Keratinocyte (primary cell): ENCODE measurements at regions not wholly inside any gene's neighbourhood (a gene's known extent, or its start where the extent isn't known, plus 50 kb on each side); places are given as distances from the start of the nearest gene placed in this dataset.

Source experiments
- DNase-seq: peaks from one replicate; pipeline ENCODE4 v3.0.0-alpha.2; 2011; ENCODE audit warnings: low read depth, missing footprints, low spot score
- FAIRE-seq: peaks from 2 replicates; lab custom pipeline; 2011; peaks lifted over from hg19 to GRCh38; lab: Jason Lieb, UNC
- H2AFZ ChIP-seq: 2 replicates; pipeline ENCODE4 v1.6.0; 2012; ENCODE audit warnings: low read length, control low read depth, inconsistent platforms; ENCODE audit not compliant: control insufficient read depth
- H3K27ac ChIP-seq: 2 replicates; pipeline ENCODE4 v1.5.1; 2011; ENCODE audit warnings: low read length; ENCODE audit not compliant: control insufficient read depth, insufficient read depth
- H3K27me3 ChIP-seq: 3 replicates; pipeline ENCODE4 v1.6.0; 2011; ENCODE audit warnings: low read length; ENCODE audit not compliant: control insufficient read depth, insufficient read depth; ENCODE audit errors: extremely low read depth
- H3K36me3 ChIP-seq, 2 experiments: 2 replicates in 1 of 2; 3 replicates in 1 of 2; pipeline ENCODE4 v1.5.1; 2011; ENCODE audit warnings: low read length in 2 of 2, mild to moderate bottlenecking in 1 of 2; ENCODE audit not compliant: control insufficient read depth in 2 of 2, insufficient read depth in 2 of 2; ENCODE audit errors: extremely low read depth in 1 of 2
- H3K4me1 ChIP-seq: 3 replicates; pipeline ENCODE4 v1.5.1; 2011; ENCODE audit warnings: low read length; ENCODE audit not compliant: control insufficient read depth, insufficient read depth; ENCODE audit errors: extremely low read depth
- H3K4me2 ChIP-seq: 3 replicates; pipeline ENCODE4 v1.6.0; 2011; ENCODE audit warnings: low read depth, low read length; ENCODE audit not compliant: control insufficient read depth, insufficient read depth; ENCODE audit errors: extremely low read depth
- H3K4me3 ChIP-seq, 3 experiments: fragments of 200-600 bp in 1 of 3; sonication (generic) in 1 of 3; 2 replicates in 2 of 3; 3 replicates in 1 of 3; pipeline ENCODE4 v1.5.1; 2011 to 2016; ENCODE audit warnings: low read length in 3 of 3, mild to moderate bottlenecking in 3 of 3, control low read depth in 2 of 3, inconsistent platforms in 1 of 3, low read depth in 1 of 3, mixed read lengths in 1 of 3, mixed run types in 1 of 3, moderate library complexity in 1 of 3; ENCODE audit not compliant: control insufficient read depth in 2 of 3, insufficient read depth in 2 of 3; ENCODE audit errors: extremely low read depth in 1 of 3
- H3K79me2 ChIP-seq: 2 replicates; pipeline ENCODE4 v1.6.0; 2012; ENCODE audit warnings: low read length; ENCODE audit not compliant: control insufficient read depth, insufficient read depth
- H3K9ac ChIP-seq: 3 replicates; pipeline ENCODE4 v1.6.0; 2011; ENCODE audit warnings: low read length; ENCODE audit not compliant: control insufficient read depth, insufficient read depth; ENCODE audit errors: extremely low read depth
- H3K9me1 ChIP-seq: 3 replicates; pipeline ENCODE4 v1.6.0; 2011; ENCODE audit warnings: low read length; ENCODE audit not compliant: control insufficient read depth, insufficient read depth; ENCODE audit errors: extremely low read depth
- H3K9me3 ChIP-seq: 2 replicates; pipeline ENCODE4 v1.5.1; 2012; ENCODE audit warnings: low read depth, low read length; ENCODE audit not compliant: control insufficient read depth
- H4K20me1 ChIP-seq: 3 replicates; pipeline ENCODE4 v1.6.0; 2011; ENCODE audit warnings: low read length; ENCODE audit not compliant: control insufficient read depth, insufficient read depth; ENCODE audit errors: extremely low read depth
- CTCF ChIP-seq, 3 experiments: IDR thresholded peaks in 1 of 3; conservative IDR thresholded peaks in 1 of 3; optimal IDR thresholded peaks in 1 of 3; 2 replicates in 2 of 3; 3 replicates in 1 of 3; pipeline versions ENCODE3 to v1.5.1; 2011; ENCODE audit warnings: low read length in 3 of 3, mild to moderate bottlenecking in 3 of 3, moderate library complexity in 2 of 3, control low read depth in 1 of 3, inconsistent platforms in 1 of 3; ENCODE audit not compliant: insufficient read depth in 2 of 3; ENCODE audit errors: extremely low read depth in 1 of 3
- EZH2 ChIP-seq: IDR thresholded peaks from one replicate; pipeline ENCODE4 v1.6.1; 2012; ENCODE audit warnings: inconsistent platforms, mild to moderate bottlenecking, low read length, moderate library complexity
- dilution Hi-C: fragments of 300-500 bp; cut with MboI; formaldehyde crosslinking; loops from one replicate; pipeline ENCODE4 v1.7.0; 2020; ENCODE audit warnings: low sequenced_read_pairs; ENCODE audit not compliant: extremely low pct_ligation_motif_present

DNA sequence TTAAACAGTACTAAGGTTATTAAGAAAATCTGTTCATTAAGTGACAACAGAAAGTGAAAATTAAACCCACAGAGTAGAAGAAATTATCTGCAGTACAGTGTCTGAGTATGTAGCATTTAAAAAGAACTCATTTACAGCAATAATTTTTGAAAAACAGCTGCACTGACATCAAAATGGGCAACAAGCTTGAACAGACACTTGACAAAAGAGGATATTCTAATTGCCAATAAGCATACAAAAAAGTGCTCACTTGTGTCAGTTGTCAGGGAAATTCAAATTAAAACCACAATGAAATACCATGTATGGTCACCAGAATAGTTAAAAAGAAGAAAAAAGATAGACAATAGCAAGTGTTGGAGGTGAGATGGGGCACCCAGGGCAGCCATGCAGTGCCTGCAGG lies 93.3 kb upstream of the LINC01488 start:
- Histone ChIP-seq H3K79me2 (no peaks in the 10 kb centered on the region), H3K9ac (no peak overlapping the region), H3K27me3 (peaks cover 9% of the 10 kb centered on the region), H4K20me1 (no peaks in the 10 kb centered on the region), H2AFZ (no peak overlapping the region), H3K27ac (no peak overlapping the region), H3K4me1 (no peaks in the 10 kb centered on the region), H3K4me2 (no peak overlapping the region), H3K4me3 (no peak overlapping the region), H3K36me3 (no peaks in the 10 kb centered on the region), H3K9me3 (no peaks in the 10 kb centered on the region), H3K9me1 (no peaks in the 10 kb centered on the region)
- FAIRE-seq: no peak
- TF ChIP-seq CTCF (optimal IDR thresholded peaks at IDR 0.05 in 1 of 3, IDR thresholded peaks at IDR 0.05 in 1 of 3, conservative IDR thresholded peaks at IDR 0.05 in 1 of 3; ENCODE audit: extremely low read depth in 1 of 3, insufficient read depth in 2 of 3, low read length in 3 of 3) (no peak), EZH2 (no peak)
- dilution Hi-C loops: no loop called here
- no peak for DNase-seq

- Histone ChIP-seq H2AFZ (no peak overlapping the region), H3K9ac (no peak overlapping the region), H3K36me3 (no peaks in the 10 kb centered on the region), H3K4me1 (no peaks in the 10 kb centered on the region), H3K27me3 (peaks cover 9% of the 10 kb centered on the region), H3K9me3 (no peaks in the 10 kb centered on the region), H3K9me1 (no peaks in the 10 kb centered on the region), H3K79me2 (no peaks in the 10 kb centered on the region), H3K4me3 (no peak overlapping the region), H3K27ac (no peak overlapping the region), H3K4me2 (no peak overlapping the region), H4K20me1 (no peaks in the 10 kb centered on the region)
- TF ChIP-seq CTCF (optimal IDR thresholded peaks at IDR 0.05 in 1 of 3, IDR thresholded peaks at IDR 0.05 in 1 of 3, conservative IDR thresholded peaks at IDR 0.05 in 1 of 3; ENCODE audit: extremely low read depth in 1 of 3, insufficient read depth in 2 of 3, low read length in 3 of 3): no peak
- TF ChIP-seq EZH2: no peak
- FAIRE-seq (no peak), DNase-seq (no peak)
- dilution Hi-C loops: no loop called here
Observed at GRCh38 chr11:69388661-69389060, 92.8 kb upstream of the LINC01488 start.
